ENCODE measurements at regions not wholly inside any gene's neighbourhood (a gene's known extent, or its start where the extent isn't known, plus 50 kb on each side); places are given as distances from the start of the nearest gene placed in this dataset.
"Not testable (repeated sequence)": the region's sequence is repeated elsewhere in the genome, so short reads cannot be mapped to it uniquely, and the experiment has no call there.

GRCh38 chr12:91893476-91893875 lies 252.2 kb downstream of the BTG1 start:
- no peak for DNase-seq

GRCh38 chr12:91892081-91892855 lies 253.4 kb downstream of the BTG1 start:
- no peak for DNase-seq

DNA sequence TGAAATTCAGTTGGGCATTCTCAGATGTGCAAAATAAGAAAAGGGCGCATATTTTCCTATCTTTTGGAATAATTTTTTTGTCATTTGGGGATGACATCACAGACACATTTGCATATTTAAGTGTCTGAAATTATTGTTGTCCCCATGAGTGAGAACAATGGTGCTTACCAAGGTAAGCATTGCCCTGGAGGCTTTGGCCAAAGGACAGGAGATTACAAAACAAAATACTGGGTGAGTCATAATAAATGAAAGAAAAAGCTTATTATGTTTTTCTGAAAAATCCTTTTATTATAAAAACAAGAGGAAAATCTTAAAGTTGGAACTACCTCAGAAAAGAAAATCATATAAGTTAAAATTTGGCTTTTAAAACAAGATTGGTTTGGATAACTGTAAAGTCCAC lies 254.9 kb downstream of the BTG1 start:
- DNase-seq: no peak

GRCh38 chr12:91889910-91890309 lies 255.7 kb downstream of the BTG1 start:
- no peak for DNase-seq

- no peak for DNase-seq
Measured at GRCh38 chr12:91889059-91889458, 256.6 kb downstream of the BTG1 start.

DNA sequence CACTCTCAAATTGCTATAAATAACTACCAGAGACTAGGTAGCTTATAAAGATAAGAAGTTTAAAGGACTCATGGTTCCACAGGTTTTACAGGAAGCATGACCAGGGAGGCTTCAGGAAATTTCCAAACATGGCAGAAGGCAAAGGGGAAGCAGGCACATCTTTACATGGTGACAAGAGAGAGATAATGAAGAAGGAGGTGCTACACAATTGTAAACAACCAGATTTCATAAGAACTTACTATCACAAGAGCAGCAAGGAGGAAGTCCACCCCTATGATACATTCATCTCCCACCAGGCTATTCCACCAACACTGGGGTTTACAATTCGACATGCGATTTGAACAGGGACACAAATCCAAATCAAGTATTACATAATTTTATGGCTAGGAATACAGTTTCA lies 257.7 kb downstream of the BTG1 start:
- DNase-seq: no peak

GRCh38 chr12:91885851-91886731 lies 259.6 kb downstream of the BTG1 start:
- DNase-seq: no peak

DNA sequence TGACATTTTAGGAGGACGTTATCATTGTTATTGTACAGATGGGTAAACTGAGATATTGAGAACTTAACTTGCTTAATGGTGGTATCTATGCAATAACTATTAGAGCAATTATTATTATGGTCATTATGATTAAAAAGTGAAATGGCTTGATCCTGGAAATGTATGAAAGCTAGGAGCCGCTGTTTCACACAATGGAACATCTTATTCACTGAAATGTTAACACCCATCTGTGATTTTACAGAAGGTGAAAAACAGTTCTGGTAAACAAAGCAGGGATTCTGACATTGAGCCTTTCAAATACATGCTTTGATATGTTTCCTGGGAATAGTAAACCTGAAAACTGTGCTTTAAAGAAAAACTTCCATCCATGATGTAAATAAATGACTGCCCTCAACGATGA lies 261.4 kb downstream of the BTG1 start:
- DNase-seq: no peak

- no peak for DNase-seq
Measured at GRCh38 chr12:91883811-91884210, 261.8 kb downstream of the BTG1 start.

- DNase-seq: no peak
Measured at GRCh38 chr12:91882910-91883309, 262.7 kb downstream of the BTG1 start.

GRCh38 chr12:91880528-91880927 lies 265.1 kb downstream of the BTG1 start:
- DNase-seq: no peak

DNA sequence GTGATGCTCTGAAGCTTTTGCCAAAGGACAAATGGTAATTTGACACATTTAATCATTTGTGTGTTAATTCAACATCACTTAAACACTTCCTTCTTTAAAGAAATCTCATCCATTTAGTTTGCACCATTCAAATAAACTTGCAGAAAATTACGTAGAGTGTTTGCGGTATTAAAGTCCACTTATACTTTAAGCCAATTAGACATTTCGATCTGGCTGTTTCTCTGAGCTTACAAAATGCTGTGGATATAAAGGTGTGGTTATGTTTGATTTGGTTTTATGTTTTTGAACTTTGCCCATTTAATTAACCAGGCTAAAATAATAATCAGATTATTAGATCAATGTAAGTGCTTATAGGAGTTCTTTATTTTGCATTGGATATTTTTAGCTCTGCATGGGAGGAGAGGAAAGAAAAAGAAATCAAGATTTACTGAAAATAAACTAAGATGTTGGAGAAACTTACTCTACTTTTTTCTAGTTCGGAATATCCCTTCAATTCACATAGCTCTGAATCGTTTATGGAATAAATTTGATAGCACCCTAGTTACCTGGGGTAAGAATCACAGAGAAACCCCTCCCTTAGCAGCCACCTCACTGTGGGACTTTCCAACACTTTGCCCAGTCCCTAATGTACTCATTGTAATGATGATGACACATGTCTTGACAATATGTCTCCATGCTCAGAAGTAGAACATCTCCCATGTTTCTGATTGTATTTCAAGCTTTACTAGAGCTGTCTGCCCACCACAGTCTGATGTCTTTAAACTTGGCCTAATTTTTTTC lies 268.0 kb downstream of the BTG1 start:
- no peak for DNase-seq

DNA sequence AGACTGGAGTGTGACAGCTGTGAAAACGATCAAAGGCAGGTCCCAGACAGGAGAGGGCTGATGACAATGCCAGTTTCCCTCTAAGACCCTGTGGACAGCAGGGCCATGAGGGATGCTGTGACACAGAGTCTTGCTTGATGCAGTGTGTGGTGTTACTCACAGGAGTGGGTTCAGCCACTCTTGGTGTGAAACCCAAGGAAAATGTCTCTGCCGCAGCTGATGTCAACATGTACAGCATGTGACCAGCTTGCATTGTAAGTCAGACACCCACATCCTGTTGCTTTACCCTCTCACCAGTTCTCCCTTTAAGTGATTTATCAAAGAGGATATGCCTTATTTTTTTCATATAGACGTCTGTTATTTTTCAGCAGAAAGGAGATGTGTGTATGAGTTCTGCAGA lies 268.6 kb downstream of the BTG1 start:
- DNase-seq: peak in 2 of 56 donors; percentile 4 to 18

DNA sequence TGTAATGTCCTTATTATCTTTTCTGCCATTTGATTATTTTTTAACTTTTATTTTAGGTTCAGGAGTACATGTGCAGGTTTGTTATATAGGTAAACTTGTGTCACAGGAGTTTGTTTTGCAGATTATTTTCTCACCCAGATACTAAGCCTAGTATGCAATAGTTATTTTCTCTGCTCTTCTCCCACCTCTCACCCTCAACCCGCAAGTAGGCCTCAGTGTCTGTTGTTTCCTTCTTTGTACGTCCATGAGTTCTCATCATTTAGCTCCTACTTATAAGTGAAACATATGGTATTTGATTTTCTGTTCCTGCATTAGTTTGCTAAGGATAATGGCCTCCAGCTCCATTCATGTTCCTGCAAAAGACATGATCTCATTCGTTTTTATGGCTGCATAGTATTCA lies 270.0 kb downstream of the BTG1 start:
- DNase-seq: not testable (repeated sequence)

DNA sequence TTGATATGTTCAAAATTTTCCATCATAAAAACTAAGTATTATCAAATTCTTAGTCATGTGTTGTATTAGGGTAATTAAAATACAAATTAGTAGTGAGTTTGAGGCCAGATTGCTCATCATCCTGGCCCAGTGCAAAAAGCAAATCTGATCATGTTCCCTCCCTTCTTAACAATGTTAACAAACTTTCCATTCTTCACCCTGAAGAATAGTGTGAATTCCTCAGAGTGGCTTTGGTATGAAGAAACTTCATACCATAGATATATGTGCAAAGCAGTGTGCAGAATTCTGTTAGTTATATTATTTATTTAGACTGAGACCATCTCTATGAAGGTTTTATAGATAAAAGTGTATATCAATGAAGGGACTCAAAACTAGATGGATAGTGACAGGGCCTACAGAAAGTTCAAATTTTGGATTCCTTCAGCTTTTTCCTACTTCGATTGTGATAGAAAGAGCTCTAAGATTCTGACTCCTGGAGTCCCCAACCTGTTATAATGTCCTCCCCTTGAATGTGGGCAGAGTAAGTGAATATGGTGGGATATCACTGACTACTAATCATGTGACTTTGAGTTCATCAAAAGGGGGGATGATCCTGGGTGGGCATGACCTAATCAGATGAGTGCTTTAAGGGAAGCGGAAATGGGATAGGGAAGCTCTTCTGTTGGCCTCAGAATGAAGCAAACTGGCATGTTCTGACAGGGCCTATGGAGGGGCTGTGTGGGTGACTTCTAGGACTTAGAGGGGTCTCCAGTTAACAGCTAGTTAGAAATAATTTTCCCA lies 271.4 kb downstream of the BTG1 start:
- no peak for DNase-seq

DNA sequence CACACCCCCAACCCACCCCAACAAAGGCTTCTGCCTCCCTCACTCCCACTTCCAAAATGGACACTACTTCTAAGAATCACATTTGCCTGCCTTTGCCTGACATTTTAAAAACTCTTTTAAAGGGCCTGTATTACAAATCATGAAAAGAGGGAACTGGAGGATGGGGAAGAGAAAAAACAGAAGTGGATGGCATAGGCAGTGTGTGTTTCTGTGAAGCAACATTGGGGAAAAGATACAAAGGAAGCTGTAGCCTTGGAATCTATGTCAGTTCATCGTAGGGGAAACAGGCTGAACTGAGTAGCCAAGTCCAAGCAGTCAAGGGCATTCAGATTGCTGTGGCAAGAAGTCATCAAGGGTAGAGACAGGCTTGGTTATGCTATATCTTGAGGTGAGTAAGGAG lies 273.9 kb downstream of the BTG1 start:
- DNase-seq: no peak

GRCh38 chr12:91870872-91871707 lies 274.6 kb downstream of the BTG1 start:
- no peak for DNase-seq

- DNase-seq: no peak
Measured at GRCh38 chr12:91868054-91868453, 277.6 kb downstream of the BTG1 start.

DNA sequence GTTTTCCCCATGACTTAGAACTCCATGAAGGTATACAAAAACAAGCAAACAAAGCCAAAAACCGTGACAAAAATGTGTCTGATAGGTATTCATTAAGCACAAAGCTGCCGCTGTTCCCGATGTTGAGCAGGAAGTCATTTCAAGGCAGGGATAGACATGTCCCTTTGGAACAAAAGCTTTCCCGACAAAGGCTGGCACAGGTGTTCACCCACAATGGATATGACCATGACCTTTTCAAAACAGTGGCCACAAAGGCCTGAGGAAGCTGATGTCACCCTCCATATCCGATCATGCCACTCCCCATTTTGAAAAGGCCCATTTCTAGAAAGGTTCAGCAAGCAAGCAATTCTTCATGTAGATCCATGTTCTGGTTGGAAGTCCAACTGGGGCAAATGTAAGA lies 279.1 kb downstream of the BTG1 start:
- DNase-seq: no peak

- DNase-seq: no peak
Measured at GRCh38 chr12:91863702-91864101, 281.9 kb downstream of the BTG1 start.

Measured in nucleus accumbens (tissue), 56 donors.